ENCODE measurements at regions not wholly inside any gene's neighbourhood (a gene's known extent, or its start where the extent isn't known, plus 50 kb on each side); places are given as distances from the start of the nearest gene placed in this dataset.
"Not testable (repeated sequence)": the region's sequence is repeated elsewhere in the genome, so short reads cannot be mapped to it uniquely, and the experiment has no call there.

GRCh38 chr7:82701949-82702348 is 258.4 kb upstream of the CACNA2D1 start:
- no peak for DNase-seq

- DNase-seq = no peak
Measured at GRCh38 chr7:82700741-82701140, 257.2 kb upstream of the CACNA2D1 start.

GRCh38 chr7:82699773-82700186 is 256.2 kb upstream of the CACNA2D1 start:
- DNase-seq = no peak

GRCh38 chr7:82697897-82698296 is 254.3 kb upstream of the CACNA2D1 start:
- DNase-seq = no peak

- DNase-seq = no peak
Measured at GRCh38 chr7:82696631-82697030, 253.1 kb upstream of the CACNA2D1 start.

- no peak for DNase-seq
Measured at GRCh38 chr7:82694022-82694421, 250.4 kb upstream of the CACNA2D1 start.

- no peak for DNase-seq
Measured at GRCh38 chr7:82690929-82691328, 247.4 kb upstream of the CACNA2D1 start.

GRCh38 chr7:82685214-82685613 is 241.6 kb upstream of the CACNA2D1 start:
- no peak for DNase-seq

GRCh38 chr7:82678716-82679115 is 235.1 kb upstream of the CACNA2D1 start:
- DNase-seq = no peak

- DNase-seq = no peak
Measured at GRCh38 chr7:82678259-82678658, 234.7 kb upstream of the CACNA2D1 start.

GRCh38 chr7:82677493-82677892 is 233.9 kb upstream of the CACNA2D1 start:
- peak; percentile 27 for DNase-seq

- no peak for DNase-seq
Measured at GRCh38 chr7:82676777-82677463, 233.3 kb upstream of the CACNA2D1 start.

GRCh38 chr7:82675396-82675795 is 231.8 kb upstream of the CACNA2D1 start:
- no peak for DNase-seq

- DNase-seq = no peak
Measured at GRCh38 chr7:82674268-82674667, 230.7 kb upstream of the CACNA2D1 start.

GRCh38 chr7:82672078-82672477 is 228.5 kb upstream of the CACNA2D1 start:
- no peak for DNase-seq

GRCh38 chr7:82669141-82669540 is 225.6 kb upstream of the CACNA2D1 start:
- DNase-seq = no peak

- DNase-seq = no peak
Measured at GRCh38 chr7:82668676-82669075, 225.1 kb upstream of the CACNA2D1 start.

GRCh38 chr7:82665966-82666507 is 222.5 kb upstream of the CACNA2D1 start:
- no peak for DNase-seq

GRCh38 chr7:82655965-82656364 is 212.4 kb upstream of the CACNA2D1 start:
- no peak for DNase-seq

GRCh38 chr7:82650095-82650494 is 206.5 kb upstream of the CACNA2D1 start:
- DNase-seq = not testable (repeated sequence)

GRCh38 chr7:82633592-82633991 is 190.0 kb upstream of the CACNA2D1 start:
- no peak for DNase-seq

- DNase-seq = no peak
Measured at GRCh38 chr7:82631998-82632397, 188.4 kb upstream of the CACNA2D1 start.

- no peak for DNase-seq
Measured at GRCh38 chr7:82629583-82629982, 186.0 kb upstream of the CACNA2D1 start.

- DNase-seq = no peak
Measured at GRCh38 chr7:82625377-82625776, 181.8 kb upstream of the CACNA2D1 start.

- no peak for DNase-seq
Measured at GRCh38 chr7:82624965-82625364, 181.4 kb upstream of the CACNA2D1 start.

Data from activated T-cell treated with anti-CD3 and anti-CD28 coated beads, Interleukin-2, amount 50 U/mL, for 1 hour (primary cell).